Renal cortex interstitium (tissue), 11 donors: ENCODE measurements at regions not wholly inside any gene's neighbourhood (a gene's known extent, or its start where the extent isn't known, plus 50 kb on each side); places are given as distances from the start of the nearest gene placed in this dataset.
A peak's percentile ranks its signal among the peaks of the same experiment; 100 is the strongest.
"Not testable (repeated sequence)": the region's sequence is repeated elsewhere in the genome, so short reads cannot be mapped to it uniquely, and the experiment has no call there.

Source experiments
- DNase-seq, 11 donors: peaks; one replicate each; pipeline ENCODE4 v3.0.0-alpha.2; 2013; ENCODE audit warnings: low read depth in 9 of 11, low spot score in 4 of 11; ENCODE audit errors: extremely low read depth in 1 of 11

DNA sequence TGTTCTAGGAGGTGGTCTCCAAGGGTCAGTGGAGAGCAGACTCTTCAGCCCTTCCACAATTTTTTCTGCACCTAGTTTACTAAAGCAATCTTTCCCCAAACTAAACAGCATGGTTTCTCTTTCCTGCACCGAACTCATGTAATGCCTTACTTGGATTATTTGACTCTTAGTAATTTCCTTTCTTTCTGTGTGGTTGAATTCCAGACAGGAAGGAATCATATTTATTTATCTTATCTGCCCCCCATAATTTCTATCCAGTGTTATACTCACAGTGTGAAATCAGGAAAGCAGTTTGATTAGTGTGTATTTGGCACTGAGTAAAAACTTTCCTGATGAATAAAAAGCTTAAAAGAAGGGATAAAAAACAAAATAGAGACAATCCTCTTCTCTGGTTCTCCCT, 140.3 kb upstream of the STMND1 start:
- no peak for DNase-seq

- no peak for DNase-seq
Observed at GRCh38 chr6:16959789-16960188, 142.1 kb upstream of the STMND1 start.

- no peak for DNase-seq
Observed at GRCh38 chr6:16956361-16956760, 145.5 kb upstream of the STMND1 start.

DNA sequence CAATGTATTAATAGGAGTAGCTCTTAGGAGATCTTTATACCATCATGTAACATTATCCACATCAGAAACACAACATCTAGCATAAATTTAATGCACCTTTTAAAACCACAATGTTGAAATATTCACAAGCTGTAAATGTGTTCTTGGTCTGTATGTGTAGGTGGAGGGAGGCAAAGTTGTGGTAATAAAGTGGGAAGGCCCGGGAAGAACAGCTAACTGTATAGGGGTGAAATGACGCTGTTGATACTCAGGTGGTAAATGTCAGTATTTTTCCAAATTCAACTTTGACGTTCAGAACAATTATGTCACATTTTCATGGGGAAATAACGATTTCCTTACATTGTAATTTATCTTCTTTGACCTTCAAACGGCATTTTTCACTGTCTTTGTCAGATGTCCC, 146.0 kb upstream of the STMND1 start:
- no peak for DNase-seq

DNA sequence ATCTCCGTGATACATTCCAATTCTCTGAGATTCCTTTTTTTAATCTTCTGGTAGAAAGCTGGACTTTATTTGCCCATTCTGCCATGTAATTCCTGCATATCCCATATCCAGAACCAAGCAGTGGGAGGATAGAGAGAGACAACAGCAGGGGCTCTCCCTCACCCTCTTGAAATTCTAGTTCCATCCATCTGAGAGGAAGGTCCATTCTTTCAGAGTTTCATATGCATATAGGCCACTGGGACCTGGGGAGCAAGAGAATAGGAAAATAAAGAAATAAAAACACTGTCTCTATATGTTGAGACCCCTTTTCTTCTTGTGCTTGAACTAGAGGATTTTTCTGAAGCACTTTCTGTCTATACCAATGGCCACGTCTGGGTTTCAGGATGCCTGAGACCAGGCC, 147.9 kb upstream of the STMND1 start:
- no peak for DNase-seq

DNA sequence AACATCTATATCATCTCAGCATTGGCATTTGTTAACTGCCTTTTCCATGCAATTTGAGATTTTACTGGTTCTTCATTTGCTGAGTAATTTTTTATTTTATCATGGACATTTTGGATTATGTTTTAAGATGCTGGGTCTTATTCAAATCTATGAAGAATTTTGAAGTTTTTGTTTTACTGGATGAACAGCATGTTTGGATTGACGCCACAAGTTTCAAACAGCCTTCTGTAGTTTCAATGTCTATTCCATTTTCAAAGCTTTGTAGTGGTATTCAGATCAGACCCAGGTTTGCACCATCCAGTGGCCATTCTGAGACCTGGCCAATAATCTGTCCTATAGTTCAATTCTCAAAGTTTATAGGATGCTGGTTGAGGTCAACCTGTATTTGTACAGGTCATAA, 148.4 kb upstream of the STMND1 start:
- no peak for DNase-seq

DNA sequence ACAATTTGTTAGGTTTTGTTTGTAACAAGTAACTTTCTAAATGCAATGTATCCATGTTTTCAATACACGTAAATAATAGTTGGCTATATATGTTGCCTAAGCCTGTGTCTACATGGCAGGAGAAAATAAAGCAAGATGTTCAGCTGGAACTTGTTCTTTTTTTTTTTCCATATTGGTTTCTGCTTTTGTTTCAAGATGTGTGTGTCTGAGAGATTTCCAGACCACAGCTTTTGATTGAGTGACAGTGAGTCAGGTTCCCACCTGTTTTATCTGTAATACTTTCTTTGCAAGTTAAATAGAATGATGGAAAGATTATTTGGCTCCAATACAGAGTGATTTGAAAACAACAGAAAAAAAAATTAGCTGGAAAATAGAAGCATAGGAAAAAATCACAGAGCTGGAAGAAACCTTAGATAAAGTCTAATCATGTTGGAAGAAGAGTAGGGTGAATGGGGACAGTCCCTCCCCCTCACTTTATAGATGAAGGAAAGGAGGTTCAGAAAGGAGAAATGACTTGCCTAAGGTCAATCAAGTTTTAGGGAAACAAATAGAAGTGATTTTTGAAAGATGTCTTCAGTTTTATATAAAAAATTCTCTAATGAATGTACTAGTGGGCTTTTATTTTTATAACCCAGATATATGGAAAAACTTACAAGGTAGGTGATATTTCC, 150.9 kb upstream of the STMND1 start:
- DNase-seq, result no peak

DNA sequence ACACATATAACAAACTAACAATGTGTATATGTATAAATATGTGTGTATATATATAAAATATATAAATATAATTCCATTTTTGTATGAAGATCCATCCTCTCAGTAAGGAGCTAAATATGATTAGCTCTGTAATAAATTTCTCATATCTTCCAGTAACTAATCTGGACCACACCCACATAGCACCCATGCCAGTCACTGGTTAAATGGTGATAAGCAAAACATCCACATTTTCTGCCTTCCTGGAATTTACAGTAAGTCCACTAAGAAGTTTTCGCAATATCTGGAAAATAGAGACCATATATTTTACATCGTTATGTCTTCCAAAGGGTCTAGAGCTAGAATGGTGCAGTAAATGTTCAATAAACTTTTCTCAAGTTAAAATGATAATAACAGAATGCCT, 151.5 kb upstream of the STMND1 start:
- DNase-seq, result no peak

DNA sequence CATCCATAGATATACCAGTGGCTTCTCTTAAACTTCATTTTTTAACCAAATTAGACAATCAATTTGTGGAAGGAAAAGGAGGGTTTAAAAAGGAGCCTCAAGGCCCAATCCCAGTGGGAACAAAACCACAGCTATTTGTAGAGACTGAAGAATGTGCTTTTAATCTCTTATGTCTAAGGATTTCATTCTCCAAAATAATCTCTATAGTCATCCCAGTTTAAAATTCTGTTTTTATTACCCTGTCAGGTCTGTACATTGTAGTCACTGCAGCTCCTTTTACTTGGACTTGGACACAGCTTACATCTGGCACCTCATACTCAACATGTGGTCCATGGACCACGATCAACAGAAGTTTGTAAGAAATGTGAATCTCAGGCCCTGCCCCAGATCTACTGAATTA, 152.1 kb upstream of the STMND1 start:
- no peak for DNase-seq

DNA sequence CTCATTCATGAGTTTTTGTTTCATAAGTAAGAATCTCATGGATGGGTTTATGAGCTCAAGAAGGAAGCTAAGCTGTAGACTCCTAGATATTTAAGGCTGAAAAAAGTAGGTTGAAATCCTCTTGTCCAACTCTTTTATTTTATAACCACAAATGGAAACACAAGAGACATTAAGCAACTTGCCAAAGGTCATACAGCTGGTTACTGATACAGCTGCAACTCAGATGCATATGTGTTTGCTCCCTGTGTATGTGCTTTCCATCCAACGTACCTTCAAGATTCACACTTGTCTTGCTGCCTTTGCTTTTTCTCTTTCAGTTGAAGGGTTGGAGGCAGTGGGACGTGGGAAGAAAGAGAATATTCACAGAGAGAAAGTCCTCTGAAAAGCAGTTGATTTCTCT, 153.5 kb upstream of the STMND1 start:
- DNase-seq, result no peak

- DNase-seq, result peak in 8 of 11 donors; percentile 18 to 73 (median 48)
Observed at GRCh38 chr6:16947375-16948015, 154.4 kb upstream of the STMND1 start.

- no peak for DNase-seq
Observed at GRCh38 chr6:16944596-16944995, 157.3 kb upstream of the STMND1 start.

- DNase-seq, result no peak
Observed at GRCh38 chr6:16939839-16940238, 162.0 kb upstream of the STMND1 start.

- no peak for DNase-seq
Observed at GRCh38 chr6:16939351-16939750, 162.5 kb upstream of the STMND1 start.

- no peak for DNase-seq
Observed at GRCh38 chr6:16936893-16937292, 165.0 kb upstream of the STMND1 start.

GRCh38 chr6:16933961-16934360, 167.9 kb upstream of the STMND1 start:
- DNase-seq, result no peak

- no peak for DNase-seq
Observed at GRCh38 chr6:16933532-16933931, 168.3 kb upstream of the STMND1 start.

DNA sequence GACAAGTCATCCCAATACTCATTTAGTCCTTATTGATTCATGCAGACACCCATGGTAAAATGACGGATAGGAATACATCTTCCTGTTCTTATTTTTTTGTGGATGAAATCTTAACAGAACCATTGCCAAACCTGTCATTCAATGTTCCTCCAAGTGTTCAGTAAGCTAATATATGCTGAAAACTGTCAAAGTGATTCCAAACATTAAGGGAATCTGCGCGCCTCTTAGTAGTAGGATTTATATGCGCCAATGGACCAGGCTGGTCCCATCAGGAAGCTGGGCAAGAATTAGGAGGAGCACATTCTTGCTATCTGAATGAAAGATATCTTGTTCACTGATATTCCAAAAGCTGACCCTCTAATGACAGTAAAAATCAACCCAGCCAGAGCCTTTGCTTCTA, 168.9 kb upstream of the STMND1 start:
- no peak for DNase-seq

- not testable (repeated sequence) for DNase-seq
Observed at GRCh38 chr6:16931079-16931478, 169.8 kb upstream of the ATXN1 start.

GRCh38 chr6:16930432-16930831, 169.2 kb upstream of the ATXN1 start:
- no peak for DNase-seq

DNA sequence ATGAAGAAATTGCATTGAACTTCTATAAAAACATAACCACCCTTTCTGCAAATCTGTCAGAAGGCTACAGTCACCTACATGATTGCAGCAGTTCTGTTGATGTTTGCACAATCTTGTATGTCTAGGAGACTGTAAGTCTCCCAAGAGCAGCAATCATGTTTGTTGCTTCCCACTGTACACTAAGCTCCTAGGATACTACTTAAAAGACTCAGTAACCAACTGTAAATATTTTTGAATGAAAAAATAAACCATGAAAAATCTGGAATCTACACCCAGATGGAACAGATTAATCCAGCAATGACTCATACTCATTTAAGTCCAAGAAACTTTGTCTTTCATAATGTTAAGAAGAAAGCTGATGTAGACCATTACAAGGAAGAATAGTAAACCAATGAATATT, 168.5 kb upstream of the ATXN1 start:
- no peak for DNase-seq
